Vagina (tissue), 2 donors: ENCODE measurements at regions not wholly inside any gene's neighbourhood (a gene's known extent, or its start where the extent isn't known, plus 50 kb on each side); places are given as distances from the start of the nearest gene placed in this dataset.

Source experiments
- DNase-seq, 2 donors: peaks; one replicate each; pipeline ENCODE4 v3.0.0-alpha.2; 2017; ENCODE audit errors: extremely low spot score in 2 of 2
- H3K27ac ChIP-seq: fragments of 200-600 bp; sonication (generic); one replicate; pipeline ENCODE4 v1.5.1; 2019
- H3K27me3 ChIP-seq: fragments of 200-600 bp; sonication (generic); one replicate; pipeline ENCODE4 v1.5.1; 2019
- H3K36me3 ChIP-seq, 2 donors: fragments of 200-600 bp; sonication (generic); one replicate each; pipeline ENCODE4 v1.5.1; 2017 to 2019
- H3K4me1 ChIP-seq: fragments of 200-600 bp; sonication (generic); one replicate; pipeline ENCODE4 v1.5.1; 2019
- H3K4me3 ChIP-seq, 2 donors: fragments of 200-600 bp; sonication (generic); 1 replicate in 1 of 2; 2 replicates in 1 of 2; pipeline ENCODE4 v1.5.1; 2016 to 2019
- H3K9me3 ChIP-seq: fragments of 200-600 bp; sonication (generic); one replicate; pipeline ENCODE4 v1.5.1; 2019
- POLR2A ChIP-seq, 2 donors: fragments of 450-650 bp; IDR thresholded peaks; one replicate each; pipeline ENCODE4 v1.6.1; 2017; ENCODE audit warnings: antibody characterized with exemption in 2 of 2, mild to moderate bottlenecking in 2 of 2, moderate library complexity in 2 of 2
- POLR2AphosphoS5 ChIP-seq, 2 donors: sonication (generic); formaldehyde crosslinking; IDR thresholded peaks; one replicate each; pipeline ENCODE4 v1.9.0; 2017; ENCODE audit warnings: antibody characterized with exemption in 2 of 2, mild to moderate bottlenecking in 2 of 2, low read depth in 1 of 2; ENCODE audit not compliant: insufficient read depth in 1 of 2
- intact Hi-C: fragments of 100-400 bp; cut with DNase I; formaldehyde crosslinking; loops from one replicate; pipeline ENCODE4 v1.15.1; 2023
- TF ChIP-seq, protein P1 (sequence below), 3 experiments: fragments of 450-650 bp in 2 of 3; fragments of 200-600 bp in 1 of 3; sonication (generic) in 1 of 3; IDR thresholded peaks; one replicate each; pipeline ENCODE4 v1.5.1; 2017 to 2019; ENCODE audit warnings: antibody characterized with exemption in 3 of 3, mild to moderate bottlenecking in 2 of 3, moderate library complexity in 2 of 3

DNA sequence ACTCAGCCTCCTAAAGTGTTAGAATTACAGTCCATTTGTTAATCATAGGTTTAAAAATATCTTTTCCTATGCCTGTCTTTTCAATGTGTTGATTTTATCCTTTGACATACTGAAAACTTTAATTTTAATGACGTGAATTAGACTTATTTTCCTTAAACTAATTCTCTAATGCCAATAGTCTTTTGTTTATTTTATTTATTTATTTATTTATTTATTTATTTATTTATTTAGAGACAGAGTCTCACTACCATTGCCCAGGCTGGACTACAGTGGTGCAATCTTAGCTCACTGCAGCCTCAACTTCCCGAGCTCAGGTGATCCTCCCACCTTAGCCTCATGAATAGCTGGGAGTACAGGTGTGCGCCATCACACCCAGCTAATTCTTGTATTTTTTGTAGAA, 694.5 kb downstream of the TRHDE start:
- TF ChIP-seq POLR2A (IDR thresholded peaks at IDR 0.05) (no peak), POLR2AphosphoS5 (IDR thresholded peaks at IDR 0.05; ENCODE audit: insufficient read depth in 1 of 2, low read depth in 1 of 2) (no peak)
- TF ChIP-seq, protein P1, sequence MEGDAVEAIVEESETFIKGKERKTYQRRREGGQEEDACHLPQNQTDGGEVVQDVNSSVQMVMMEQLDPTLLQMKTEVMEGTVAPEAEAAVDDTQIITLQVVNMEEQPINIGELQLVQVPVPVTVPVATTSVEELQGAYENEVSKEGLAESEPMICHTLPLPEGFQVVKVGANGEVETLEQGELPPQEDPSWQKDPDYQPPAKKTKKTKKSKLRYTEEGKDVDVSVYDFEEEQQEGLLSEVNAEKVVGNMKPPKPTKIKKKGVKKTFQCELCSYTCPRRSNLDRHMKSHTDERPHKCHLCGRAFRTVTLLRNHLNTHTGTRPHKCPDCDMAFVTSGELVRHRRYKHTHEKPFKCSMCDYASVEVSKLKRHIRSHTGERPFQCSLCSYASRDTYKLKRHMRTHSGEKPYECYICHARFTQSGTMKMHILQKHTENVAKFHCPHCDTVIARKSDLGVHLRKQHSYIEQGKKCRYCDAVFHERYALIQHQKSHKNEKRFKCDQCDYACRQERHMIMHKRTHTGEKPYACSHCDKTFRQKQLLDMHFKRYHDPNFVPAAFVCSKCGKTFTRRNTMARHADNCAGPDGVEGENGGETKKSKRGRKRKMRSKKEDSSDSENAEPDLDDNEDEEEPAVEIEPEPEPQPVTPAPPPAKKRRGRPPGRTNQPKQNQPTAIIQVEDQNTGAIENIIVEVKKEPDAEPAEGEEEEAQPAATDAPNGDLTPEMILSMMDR (IDR thresholded peaks at IDR 0.05): no peak
- Histone ChIP-seq H3K9me3 (no peaks in the 10 kb centered on the region), H3K4me3 (no peak overlapping the region), H3K27me3 (no peaks in the 10 kb centered on the region), H3K27ac (no peak overlapping the region), H3K4me1 (no peaks in the 10 kb centered on the region), H3K36me3 (no peaks in the 10 kb centered on the region)
- DNase-seq: no peak
- intact Hi-C loops: no loop called here

DNA sequence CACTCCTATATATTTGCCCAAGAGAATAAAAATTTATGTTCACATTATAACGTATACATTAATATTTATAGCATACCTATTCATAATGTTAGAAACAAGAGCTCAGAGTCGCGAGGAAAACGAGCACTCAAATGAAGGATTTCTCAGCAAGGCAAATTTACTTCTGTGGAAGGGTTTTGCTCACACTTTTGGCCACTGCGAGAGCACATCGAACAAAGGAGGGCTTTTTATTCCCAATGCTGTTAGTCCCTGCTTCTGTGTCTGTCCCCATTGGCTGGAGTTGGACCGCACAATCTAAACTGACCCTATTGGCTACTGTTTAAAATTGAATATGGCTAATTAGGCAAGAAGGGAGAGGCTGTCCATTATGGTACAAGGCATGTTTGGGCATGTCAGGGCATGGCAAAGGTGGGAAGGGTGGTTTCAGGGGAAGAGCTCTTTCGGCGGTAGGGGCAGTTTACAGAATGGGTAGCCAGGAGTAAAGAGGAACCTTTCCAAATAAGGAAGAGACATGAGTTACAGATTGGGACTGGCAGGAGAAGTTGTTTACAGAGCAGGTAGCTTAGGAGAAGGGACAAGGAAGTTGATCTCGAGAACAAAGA, 702.9 kb downstream of the TRHDE start:
- DNase-seq: no peak
- TF ChIP-seq, protein P1 (IDR thresholded peaks at IDR 0.05): no peak
- TF ChIP-seq POLR2A (IDR thresholded peaks at IDR 0.05) (no peak), POLR2AphosphoS5 (IDR thresholded peaks at IDR 0.05; ENCODE audit: insufficient read depth in 1 of 2, low read depth in 1 of 2) (no peak)
- Histone ChIP-seq H3K9me3 (no peaks in the 10 kb centered on the region), H3K4me3 (no peak overlapping the region), H3K36me3 (no peaks in the 10 kb centered on the region), H3K27ac (no peak overlapping the region), H3K4me1 (no peaks in the 10 kb centered on the region), H3K27me3 (no peaks in the 10 kb centered on the region)
- intact Hi-C loops: no loop called here

DNA sequence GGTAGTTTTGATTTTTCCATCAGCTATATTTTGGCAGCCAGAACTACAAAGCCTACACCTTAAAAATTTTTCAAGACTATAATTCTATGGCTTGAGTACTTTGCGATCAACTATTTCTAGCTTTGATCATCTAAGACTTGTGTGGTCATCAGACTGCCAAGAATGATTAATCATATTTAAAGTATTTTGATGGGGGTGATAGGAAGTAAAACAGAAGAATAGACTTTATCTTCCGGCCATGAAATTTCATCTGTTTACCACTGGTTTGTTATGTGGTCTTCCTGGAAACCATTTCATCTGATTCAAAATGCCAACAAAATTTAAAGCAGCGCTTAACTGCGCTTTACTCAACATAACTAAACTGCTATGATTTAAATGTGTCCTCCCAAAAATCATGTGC, 706.8 kb downstream of the TRHDE start:
- intact Hi-C loops: no loop called here
- TF ChIP-seq POLR2A (IDR thresholded peaks at IDR 0.05) (no peak), POLR2AphosphoS5 (IDR thresholded peaks at IDR 0.05; ENCODE audit: insufficient read depth in 1 of 2, low read depth in 1 of 2) (no peak)
- TF ChIP-seq, protein P1 (IDR thresholded peaks at IDR 0.05): no peak
- Histone ChIP-seq H3K4me3 (no peak overlapping the region), H3K36me3 (no peaks in the 10 kb centered on the region), H3K27ac (no peak overlapping the region), H3K27me3 (no peaks in the 10 kb centered on the region), H3K9me3 (no peaks in the 10 kb centered on the region), H3K4me1 (no peaks in the 10 kb centered on the region)
- DNase-seq: no peak

DNA sequence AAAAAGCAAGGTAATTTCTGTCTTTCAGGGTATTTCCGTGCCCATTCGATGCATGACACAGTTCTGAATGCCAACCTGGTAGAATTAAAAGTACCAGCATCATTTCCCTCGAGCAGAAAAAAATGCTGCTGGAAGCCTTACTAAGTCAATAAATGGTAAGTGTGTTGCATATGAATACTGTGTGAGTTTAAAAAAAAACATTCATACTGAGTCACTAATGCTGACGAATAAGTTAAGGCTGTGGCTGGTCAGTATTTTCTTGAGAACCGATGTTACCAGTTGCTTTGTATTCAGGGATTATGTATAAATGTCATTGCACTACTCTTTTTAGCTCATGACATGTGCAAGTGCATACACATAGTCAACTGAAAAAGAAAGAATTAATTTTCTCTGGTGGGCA, 710.2 kb downstream of the TRHDE start:
- DNase-seq: no peak
- Histone ChIP-seq H3K4me3 (no peak overlapping the region), H3K36me3 (no peaks in the 10 kb centered on the region), H3K27me3 (no peaks in the 10 kb centered on the region), H3K4me1 (no peaks in the 10 kb centered on the region), H3K27ac (no peak overlapping the region), H3K9me3 (no peaks in the 10 kb centered on the region)
- intact Hi-C loops: no loop called here
- TF ChIP-seq, protein P1 (IDR thresholded peaks at IDR 0.05): no peak
- TF ChIP-seq POLR2A (IDR thresholded peaks at IDR 0.05): no peak
- no peak for TF ChIP-seq POLR2AphosphoS5 (IDR thresholded peaks at IDR 0.05; ENCODE audit: insufficient read depth in 1 of 2, low read depth in 1 of 2)

DNA sequence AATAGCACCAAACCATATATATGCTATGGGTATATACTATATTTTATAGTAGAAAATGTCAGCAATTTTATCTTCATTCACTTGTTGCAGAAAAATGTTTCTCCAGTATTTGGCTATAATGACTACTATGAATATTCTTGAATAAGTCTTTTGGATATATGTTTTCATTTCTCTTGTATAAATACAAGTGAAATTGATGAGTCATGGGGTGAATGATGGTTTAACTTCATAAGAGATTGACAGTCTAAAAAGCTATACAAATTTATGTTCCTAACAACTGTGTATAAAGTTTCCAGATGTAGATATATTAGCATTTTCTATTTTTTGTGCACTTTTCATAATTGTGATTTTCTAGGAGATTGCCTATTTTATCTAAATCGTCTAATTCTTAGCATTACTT, 714.8 kb downstream of the TRHDE start:
- no peaks in the 10 kb centered on the region for H3K9me3 ChIP-seq
- H3K27me3 ChIP-seq: no peaks in the 10 kb centered on the region
- H3K27ac ChIP-seq: no peak overlapping the region
- H3K36me3 ChIP-seq: no peaks in the 10 kb centered on the region
- no peak for TF ChIP-seq POLR2AphosphoS5 (IDR thresholded peaks at IDR 0.05; ENCODE audit: insufficient read depth in 1 of 2, low read depth in 1 of 2)
- TF ChIP-seq POLR2A (IDR thresholded peaks at IDR 0.05): no peak
- TF ChIP-seq, protein P1 (IDR thresholded peaks at IDR 0.05): no peak
- no peak overlapping the region for H3K4me3 ChIP-seq
- no peaks in the 10 kb centered on the region for H3K4me1 ChIP-seq
- no peak for DNase-seq
- intact Hi-C loops: no loop called here
